Lower lobe of right lung (tissue), 2 donors: ENCODE measurements at regions not wholly inside any gene's neighbourhood (a gene's known extent, or its start where the extent isn't known, plus 50 kb on each side); places are given as distances from the start of the nearest gene placed in this dataset.

Experiments
- ATAC-seq, 2 donors: fragments of 200-7000 bp; cut with Tn5 transposase; one replicate each; pipeline ENCODE4 v1.9.1; 2020 to 2022; ENCODE audit warnings: mild to moderate bottlenecking in 2 of 2, moderate library complexity in 2 of 2
- DNase-seq: peaks from one replicate; pipeline ENCODE4 v3.0.0-alpha.2; 2020
- H3K27ac ChIP-seq: fragments of 200-600 bp; one replicate; pipeline ENCODE4 v1.8.0; 2022
- H3K27me3 ChIP-seq: fragments of 200-600 bp; one replicate; pipeline ENCODE4 v1.8.0; 2022; ENCODE audit warnings: low read depth
- H3K36me3 ChIP-seq: fragments of 200-600 bp; one replicate; pipeline ENCODE4 v1.8.0; 2022; ENCODE audit warnings: mild to moderate bottlenecking
- H3K4me1 ChIP-seq: fragments of 200-600 bp; one replicate; pipeline ENCODE4 v1.8.0; 2022
- H3K4me3 ChIP-seq: fragments of 200-600 bp; one replicate; pipeline ENCODE4 v1.8.0; 2022; ENCODE audit warnings: mild to moderate bottlenecking
- H3K9me3 ChIP-seq: fragments of 200-600 bp; one replicate; pipeline ENCODE4 v1.8.0; 2022
- CTCF ChIP-seq: fragments of 200-600 bp; IDR thresholded peaks from one replicate; pipeline ENCODE4 v1.8.0; 2022; ENCODE audit warnings: antibody characterized with exemption, mild to moderate bottlenecking
- intact Hi-C: fragments of 100-400 bp; cut with DNase I; formaldehyde crosslinking; loops from one replicate; pipeline ENCODE4 v1.11.0; 2022
- donor health status: DM: no; HTN: yes; CAD: no; lungs with severe emphysema.

DNA sequence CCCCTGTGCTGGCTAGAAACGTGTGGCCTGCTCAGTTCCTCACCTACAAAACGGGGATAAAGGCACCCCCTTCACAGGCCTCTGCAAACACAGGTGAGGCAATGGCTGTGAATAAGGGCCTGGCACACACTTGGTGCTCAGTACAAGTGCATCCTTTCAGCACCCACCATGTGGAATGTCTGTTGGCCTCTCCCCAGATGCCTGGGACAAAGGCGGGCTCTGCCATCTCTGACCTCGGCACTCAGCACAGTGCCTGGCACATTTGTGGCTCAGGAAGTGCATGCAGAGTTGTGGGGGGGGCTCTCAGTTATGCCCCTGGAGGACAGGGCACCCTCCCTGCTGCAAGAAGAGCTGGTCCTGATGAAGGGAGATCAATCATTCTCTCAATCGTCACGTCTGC lies 224.6 kb upstream of the RAB6C start:
- ATAC-seq: no peak
- H3K27ac ChIP-seq: no peak overlapping the region
- H3K4me3 ChIP-seq: no peak overlapping the region
- no peaks in the 10 kb centered on the region for H3K9me3 ChIP-seq
- no peak for TF ChIP-seq CTCF
- H3K4me1 ChIP-seq: no peaks in the 10 kb centered on the region
- no peaks in the 10 kb centered on the region for H3K36me3 ChIP-seq
- no peak for DNase-seq
- intact Hi-C loops: no loop called here
- no peaks in the 10 kb centered on the region for H3K27me3 ChIP-seq

DNA sequence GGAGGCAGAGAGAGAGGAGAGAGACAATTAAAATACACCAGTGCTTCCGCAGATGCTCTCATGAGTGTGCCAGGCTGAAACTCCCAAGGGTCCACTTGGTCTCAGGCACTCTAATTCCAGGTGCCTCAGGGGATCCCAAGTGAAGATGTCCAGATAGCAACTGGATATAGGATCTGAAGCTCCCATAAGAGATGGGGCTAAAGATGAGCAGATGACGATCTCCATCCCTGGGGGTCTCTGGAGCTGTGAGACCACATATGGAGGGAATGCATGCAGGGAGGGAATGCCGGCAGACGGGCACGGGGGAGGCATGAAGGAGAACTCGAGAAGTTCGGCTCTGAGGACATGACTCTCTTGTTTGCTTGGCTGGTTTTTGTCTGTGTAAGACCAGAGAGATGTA lies 223.7 kb upstream of the RAB6C start:
- no peaks in the 10 kb centered on the region for H3K4me1 ChIP-seq
- H3K4me3 ChIP-seq: no peak overlapping the region
- no peak for TF ChIP-seq CTCF
- DNase-seq (no peak), ATAC-seq (no peak)
- intact Hi-C loops: no loop called here
- H3K27ac ChIP-seq: no peak overlapping the region
- H3K27me3 ChIP-seq: no peaks in the 10 kb centered on the region
- no peaks in the 10 kb centered on the region for H3K9me3 ChIP-seq
- H3K36me3 ChIP-seq: no peaks in the 10 kb centered on the region

- ATAC-seq (no peak), DNase-seq (no peak)
- Histone ChIP-seq H3K9me3 (no peaks in the 10 kb centered on the region), H3K27ac (no peak overlapping the region), H3K4me3 (no peak overlapping the region), H3K27me3 (no peaks in the 10 kb centered on the region), H3K36me3 (no peaks in the 10 kb centered on the region), H3K4me1 (no peaks in the 10 kb centered on the region)
- no peak for TF ChIP-seq CTCF
- intact Hi-C loops: no loop called here
These were observed 223.2 kb upstream of the RAB6C start for GRCh38 chr2:129756276-129756675.

DNA sequence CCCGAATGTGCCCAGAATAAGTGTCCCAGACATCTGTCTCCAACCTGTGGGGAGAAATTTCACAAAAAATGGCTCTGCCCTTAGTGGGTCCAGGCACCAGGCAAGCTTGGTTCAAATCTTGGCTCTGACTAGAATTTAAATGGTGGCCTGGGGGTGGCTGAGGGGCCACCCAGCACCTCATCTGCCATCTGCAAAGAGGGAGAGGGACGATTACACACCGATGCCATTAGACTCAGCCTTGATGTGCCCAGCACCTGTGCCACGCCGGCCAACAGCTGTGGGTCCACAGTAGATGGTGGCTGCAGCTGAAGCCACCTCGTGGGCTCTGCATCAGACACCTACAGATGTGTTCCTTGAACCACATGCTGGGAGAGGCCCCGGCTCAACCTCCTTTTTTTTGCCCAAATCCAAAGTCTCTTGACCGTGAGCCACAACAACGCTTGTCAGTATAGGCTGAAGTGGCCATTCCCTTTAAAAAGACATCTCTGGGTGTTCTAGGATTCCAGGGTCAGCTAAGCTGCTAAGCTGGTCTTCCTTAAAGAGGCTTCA lies 222.0 kb upstream of the RAB6C start:
- Histone ChIP-seq H3K36me3 (no peaks in the 10 kb centered on the region), H3K27me3 (no peaks in the 10 kb centered on the region), H3K9me3 (no peaks in the 10 kb centered on the region), H3K4me3 (no peak overlapping the region), H3K4me1 (no peaks in the 10 kb centered on the region), H3K27ac (no peak overlapping the region)
- intact Hi-C loops: no loop called here
- TF ChIP-seq CTCF: no peak
- ATAC-seq: no peak
- DNase-seq: no peak

GRCh38 chr2:129757915-129758783 lies 221.3 kb upstream of the RAB6C start:
- Histone ChIP-seq H3K9me3 (no peaks in the 10 kb centered on the region), H3K4me1 (no peaks in the 10 kb centered on the region), H3K4me3 (peak overlapping the region; percentile 48), H3K36me3 (no peaks in the 10 kb centered on the region), H3K27me3 (no peaks in the 10 kb centered on the region), H3K27ac (no peak overlapping the region)
- TF ChIP-seq CTCF: no peak
- ATAC-seq (no peak), DNase-seq (no peak)
- intact Hi-C loops: no loop called here
